Lower leg skin (tissue), 3 donors: ENCODE measurements at regions not wholly inside any gene's neighbourhood (a gene's known extent, or its start where the extent isn't known, plus 50 kb on each side); places are given as distances from the start of the nearest gene placed in this dataset.

ENCODE experiments used
- CTCF ChIP-seq, 3 donors: fragments of 450-650 bp; IDR thresholded peaks; one replicate each; pipeline ENCODE4 v1.5.1; 2016; ENCODE audit warnings: antibody characterized with exemption in 3 of 3, mild to moderate bottlenecking in 3 of 3, moderate library complexity in 2 of 3
- POLR2A ChIP-seq, 2 donors: fragments of 450-650 bp; IDR thresholded peaks; one replicate each; pipeline ENCODE4 v1.6.1; 2016 to 2017; ENCODE audit warnings: antibody characterized with exemption in 2 of 2, mild to moderate bottlenecking in 1 of 2, moderate library complexity in 1 of 2

DNA sequence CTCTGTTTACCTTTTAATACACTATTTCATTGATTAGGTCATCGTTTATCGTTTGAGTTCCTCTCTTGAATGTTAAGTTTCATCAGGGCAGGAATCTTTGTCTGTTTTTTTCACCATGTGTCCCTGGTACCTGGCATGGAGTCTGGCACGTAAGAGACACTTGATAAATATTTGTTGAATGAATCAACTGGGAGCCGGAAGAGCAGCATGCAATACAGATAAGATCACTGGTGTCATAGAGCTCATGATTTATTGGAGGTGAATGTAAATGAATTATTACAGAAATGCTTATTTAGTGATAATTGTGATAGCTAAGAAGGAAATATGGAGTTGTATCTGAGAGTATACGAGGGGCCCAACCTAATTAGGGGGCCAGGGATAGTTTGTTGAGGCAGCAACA is 62.8 kb downstream of the UCHL1 start:
- TF ChIP-seq CTCF (IDR thresholded peaks at IDR 0.05) = no peak
- TF ChIP-seq POLR2A (IDR thresholded peaks at IDR 0.05) = no peak
